ENCODE measurements at regions not wholly inside any gene's neighbourhood (a gene's known extent, or its start where the extent isn't known, plus 50 kb on each side); places are given as distances from the start of the nearest gene placed in this dataset.

- DNase-seq (ENCODE audit: insufficient read length), result no peak
- TF ChIP-seq POLR2A (IDR thresholded peaks at IDR 0.05; ENCODE audit: low read depth, low read length), result no peak
- no peak for TF ChIP-seq POLR2AphosphoS5 (IDR thresholded peaks at IDR 0.05; ENCODE audit: low read depth, low read length)
- no peak for TF ChIP-seq TAF1 (IDR thresholded peaks at IDR 0.05; ENCODE audit: borderline replicate concordance, low read depth, low read length)
- FAIRE-seq, result no peak
Measured at GRCh38 chr2:121902616-121903015, 147.2 kb downstream of the TSN start.

GRCh38 chr2:121903037-121903689 is 147.7 kb downstream of the TSN start:
- DNase-seq (ENCODE audit: insufficient read length) (no peak), FAIRE-seq (no peak)
- TF ChIP-seq POLR2AphosphoS5 (IDR thresholded peaks at IDR 0.05; ENCODE audit: low read depth, low read length) (no peak), TAF1 (IDR thresholded peaks at IDR 0.05; ENCODE audit: borderline replicate concordance, low read depth, low read length) (no peak), POLR2A (IDR thresholded peaks at IDR 0.05; ENCODE audit: low read depth, low read length) (no peak)

GRCh38 chr2:121904656-121905055 is 149.2 kb downstream of the TSN start:
- no peak for TF ChIP-seq TAF1 (IDR thresholded peaks at IDR 0.05; ENCODE audit: borderline replicate concordance, low read depth, low read length)
- TF ChIP-seq POLR2A (IDR thresholded peaks at IDR 0.05; ENCODE audit: low read depth, low read length), result no peak
- TF ChIP-seq POLR2AphosphoS5 (IDR thresholded peaks at IDR 0.05; ENCODE audit: low read depth, low read length), result no peak
- FAIRE-seq, result no peak
- DNase-seq (ENCODE audit: insufficient read length), result no peak

- FAIRE-seq (no peak), DNase-seq (ENCODE audit: insufficient read length) (no peak)
- TF ChIP-seq POLR2A (IDR thresholded peaks at IDR 0.05; ENCODE audit: low read depth, low read length) (no peak), TAF1 (IDR thresholded peaks at IDR 0.05; ENCODE audit: borderline replicate concordance, low read depth, low read length) (no peak), POLR2AphosphoS5 (IDR thresholded peaks at IDR 0.05; ENCODE audit: low read depth, low read length) (no peak)
Measured at GRCh38 chr2:121905201-121905600, 149.8 kb downstream of the TSN start.

GRCh38 chr2:121906170-121906569 is 150.7 kb downstream of the TSN start:
- FAIRE-seq (no peak), DNase-seq (ENCODE audit: insufficient read length) (no peak)
- TF ChIP-seq POLR2AphosphoS5 (IDR thresholded peaks at IDR 0.05; ENCODE audit: low read depth, low read length) (no peak), POLR2A (IDR thresholded peaks at IDR 0.05; ENCODE audit: low read depth, low read length) (no peak), TAF1 (IDR thresholded peaks at IDR 0.05; ENCODE audit: borderline replicate concordance, low read depth, low read length) (no peak)

- TF ChIP-seq POLR2A (IDR thresholded peaks at IDR 0.05; ENCODE audit: low read depth, low read length), result no peak
- FAIRE-seq, result no peak
Measured at GRCh38 chr2:121907928-121908327, 152.5 kb downstream of the TSN start.

GRCh38 chr2:121910139-121910538 is 154.7 kb downstream of the TSN start:
- no peak for DNase-seq (ENCODE audit: insufficient read length)
- FAIRE-seq, result no peak
- TF ChIP-seq POLR2AphosphoS5 (IDR thresholded peaks at IDR 0.05; ENCODE audit: low read depth, low read length) (no peak), TAF1 (IDR thresholded peaks at IDR 0.05; ENCODE audit: borderline replicate concordance, low read depth, low read length) (no peak), POLR2A (IDR thresholded peaks at IDR 0.05; ENCODE audit: low read depth, low read length) (no peak)

More at GRCh38 chr2:121907928-121908327, 152.5 kb downstream of the TSN start:
- no peak for DNase-seq (ENCODE audit: insufficient read length)

GRCh38 chr2:121911036-121911435 is 155.6 kb downstream of the TSN start:
- DNase-seq (ENCODE audit: insufficient read length) (no peak), FAIRE-seq (no peak)
- no peak for TF ChIP-seq TAF1 (IDR thresholded peaks at IDR 0.05; ENCODE audit: borderline replicate concordance, low read depth, low read length)
- no peak for TF ChIP-seq POLR2AphosphoS5 (IDR thresholded peaks at IDR 0.05; ENCODE audit: low read depth, low read length)
- no peak for TF ChIP-seq POLR2A (IDR thresholded peaks at IDR 0.05; ENCODE audit: low read depth, low read length)

- DNase-seq (ENCODE audit: insufficient read length), result no peak
- TF ChIP-seq TAF1 (IDR thresholded peaks at IDR 0.05; ENCODE audit: borderline replicate concordance, low read depth, low read length) (no peak), POLR2A (IDR thresholded peaks at IDR 0.05; ENCODE audit: low read depth, low read length) (no peak), POLR2AphosphoS5 (IDR thresholded peaks at IDR 0.05; ENCODE audit: low read depth, low read length) (no peak)
- FAIRE-seq, result no peak
Measured at GRCh38 chr2:121917143-121917542, 161.7 kb downstream of the TSN start.

- FAIRE-seq, result no peak
Measured at GRCh38 chr2:121918231-121918630, 162.8 kb downstream of the TSN start.

GRCh38 chr2:121919803-121920202 is 164.4 kb downstream of the TSN start:
- no peak for FAIRE-seq
- no peak for DNase-seq (ENCODE audit: insufficient read length)
- TF ChIP-seq POLR2AphosphoS5 (IDR thresholded peaks at IDR 0.05; ENCODE audit: low read depth, low read length) (no peak), TAF1 (IDR thresholded peaks at IDR 0.05; ENCODE audit: borderline replicate concordance, low read depth, low read length) (no peak), POLR2A (IDR thresholded peaks at IDR 0.05; ENCODE audit: low read depth, low read length) (no peak)

More at GRCh38 chr2:121918231-121918630, 162.8 kb downstream of the TSN start:
- TF ChIP-seq POLR2A (IDR thresholded peaks at IDR 0.05; ENCODE audit: low read depth, low read length), result no peak
- no peak for TF ChIP-seq TAF1 (IDR thresholded peaks at IDR 0.05; ENCODE audit: borderline replicate concordance, low read depth, low read length)
- no peak for TF ChIP-seq POLR2AphosphoS5 (IDR thresholded peaks at IDR 0.05; ENCODE audit: low read depth, low read length)
- DNase-seq (ENCODE audit: insufficient read length), result no peak

GRCh38 chr2:121925466-121925865 is 170.0 kb downstream of the TSN start:
- no peak for FAIRE-seq
- DNase-seq (ENCODE audit: insufficient read length), result no peak
- TF ChIP-seq TAF1 (IDR thresholded peaks at IDR 0.05; ENCODE audit: borderline replicate concordance, low read depth, low read length), result no peak
- TF ChIP-seq POLR2AphosphoS5 (IDR thresholded peaks at IDR 0.05; ENCODE audit: low read depth, low read length), result no peak
- no peak for TF ChIP-seq POLR2A (IDR thresholded peaks at IDR 0.05; ENCODE audit: low read depth, low read length)
